H1 (cell line): ENCODE measurements at regions not wholly inside any gene's neighbourhood (a gene's known extent, or its start where the extent isn't known, plus 50 kb on each side); places are given as distances from the start of the nearest gene placed in this dataset.

ENCODE experiments used
- CHD1 ChIP-seq: IDR thresholded peaks from 2 replicates; pipeline ENCODE4 v1.6.1; 2012; ENCODE audit warnings: low read depth, low read length, improper control_type of control experiment
- EZH2 ChIP-seq: fragments of 200-600 bp; sonication (generic); IDR thresholded peaks from 2 replicates; pipeline ENCODE4 v1.7.1; 2012; ENCODE audit warnings: low read depth, mild to moderate bottlenecking, moderate library complexity, low read length, inconsistent platforms; ENCODE audit not compliant: severe bottlenecking
- TCF12 ChIP-seq: IDR thresholded peaks from 2 replicates; pipeline ENCODE4 v1.6.1; 2011; ENCODE audit warnings: low read depth, mild to moderate bottlenecking, low read length

- TF ChIP-seq EZH2 = no peak
- TF ChIP-seq CHD1 = no peak
- TF ChIP-seq TCF12 = no peak
Measured at GRCh38 chr9:73034962-73035361, 82.1 kb upstream of the ALDH1A1 start (continued).
